HL-60 (cell line): ENCODE measurements at regions not wholly inside any gene's neighbourhood (a gene's known extent, or its start where the extent isn't known, plus 50 kb on each side); places are given as distances from the start of the nearest gene placed in this dataset.

Experiments used
- DNase-seq, 2 experiments: peaks; one replicate each; pipeline ENCODE4 v3.0.0-alpha.2; 2010 to 2020; ENCODE audit warnings: low read depth in 1 of 2, low spot score in 1 of 2
- H3K27ac ChIP-seq: fragments of 250-450 bp; sonication (Bioruptor Pico); replicated peaks from 2 replicates; pipeline ENCODE4 v1.5.1; 2020; ENCODE audit warnings: mild to moderate bottlenecking, moderate library complexity
- H3K27me3 ChIP-seq: fragments of 250-450 bp; sonication (Bioruptor Pico); 2 replicates; pipeline ENCODE4 v1.5.1; 2021; ENCODE audit warnings: mild to moderate bottlenecking, moderate library complexity; ENCODE audit not compliant: insufficient read depth, poor library complexity, severe bottlenecking
- H3K4me3 ChIP-seq: replicated peaks from 2 replicates; pipeline ENCODE4 v1.5.1; 2011; ENCODE audit warnings: mild to moderate bottlenecking, control low read depth, low read length; ENCODE audit not compliant: insufficient read depth
- CTCF ChIP-seq: IDR thresholded peaks from one replicate; pipeline ENCODE4 v1.5.1; 2011; ENCODE audit warnings: low read length, control low read depth, inconsistent platforms; ENCODE audit not compliant: insufficient read depth
- GABPA ChIP-seq: IDR thresholded peaks from 2 replicates; pipeline ENCODE4 v1.6.1; 2012; ENCODE audit warnings: low read depth
- POLR2AphosphoS5 ChIP-seq: IDR thresholded peaks from 2 replicates; pipeline ENCODE4 v1.6.1; 2012; ENCODE audit warnings: low read depth
- REST ChIP-seq: IDR thresholded peaks from 2 replicates; pipeline ENCODE4 v1.6.1; 2012; ENCODE audit warnings: low read depth; ENCODE audit not compliant: insufficient replicate concordance
- SPI1 ChIP-seq: IDR thresholded peaks from 2 replicates; pipeline ENCODE4 v1.6.1; 2012; ENCODE audit warnings: low read depth, mild to moderate bottlenecking, borderline replicate concordance

- Histone ChIP-seq H3K4me3 (no peak overlapping the region), H3K27ac (no peak overlapping the region), H3K27me3 (no peaks in the 10 kb centered on the region)
- TF ChIP-seq POLR2AphosphoS5, result no peak
- TF ChIP-seq CTCF, result no peak
- TF ChIP-seq SPI1, result no peak
- TF ChIP-seq GABPA, result no peak
- TF ChIP-seq REST, result no peak
- DNase-seq, result no peak
Observed at GRCh38 chr12:20039562-20039961, 328.8 kb upstream of the PDE3A start.

- TF ChIP-seq REST, result no peak
- no peak for TF ChIP-seq SPI1
- TF ChIP-seq GABPA, result no peak
- no peak for TF ChIP-seq POLR2AphosphoS5
- TF ChIP-seq CTCF, result no peak
- H3K27me3 ChIP-seq, result no peaks in the 10 kb centered on the region
- no peak overlapping the region for H3K27ac ChIP-seq
- no peak for DNase-seq
- H3K4me3 ChIP-seq, result no peak overlapping the region
Observed at GRCh38 chr12:20040184-20040583, 328.2 kb upstream of the PDE3A start.

GRCh38 chr12:20040831-20041230 lies 327.5 kb upstream of the PDE3A start:
- no peaks in the 10 kb centered on the region for H3K27me3 ChIP-seq
- TF ChIP-seq GABPA (no peak), SPI1 (no peak), REST (no peak), CTCF (no peak), POLR2AphosphoS5 (no peak)
- H3K27ac ChIP-seq, result no peak overlapping the region
- no peak for DNase-seq
- no peak overlapping the region for H3K4me3 ChIP-seq
